ENCODE measurements at regions not wholly inside any gene's neighbourhood (a gene's known extent, or its start where the extent isn't known, plus 50 kb on each side); places are given as distances from the start of the nearest gene placed in this dataset.

DNA sequence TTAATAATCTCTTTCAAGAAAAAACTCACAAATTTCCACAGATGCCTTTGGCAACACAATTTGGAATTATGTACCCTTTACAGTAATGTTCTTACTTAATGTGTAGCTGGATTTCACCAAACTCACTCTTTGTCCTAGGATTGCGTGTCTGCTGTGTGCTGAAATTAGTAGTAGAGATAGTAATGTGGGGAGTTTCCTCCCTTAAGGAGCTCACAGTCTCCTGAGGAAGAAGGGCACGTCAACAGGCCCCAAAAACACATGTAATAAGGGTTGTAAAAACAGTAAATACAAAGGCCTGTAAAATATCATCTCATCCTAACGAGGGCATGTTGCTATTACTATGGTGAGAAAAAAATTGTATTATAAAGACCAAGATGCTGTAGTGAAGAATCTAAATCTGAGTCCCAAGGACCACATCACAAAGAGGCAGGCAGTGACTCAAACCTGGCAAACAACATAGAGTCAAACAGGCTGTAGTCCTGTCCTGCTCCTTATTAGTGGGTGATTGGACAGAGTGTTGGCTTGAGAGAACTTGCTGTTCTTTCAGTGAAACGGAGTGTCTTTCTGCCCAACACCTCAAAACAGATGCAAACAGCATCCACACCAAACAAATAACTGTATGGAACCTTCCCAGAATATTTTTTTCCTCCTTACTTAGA, 83.2 kb upstream of the PAPPA start:
- TF ChIP-seq POLR2AphosphoS5 (IDR thresholded peaks at IDR 0.05; ENCODE audit: low read depth, low read length), result no peak
- TF ChIP-seq, protein P1, sequence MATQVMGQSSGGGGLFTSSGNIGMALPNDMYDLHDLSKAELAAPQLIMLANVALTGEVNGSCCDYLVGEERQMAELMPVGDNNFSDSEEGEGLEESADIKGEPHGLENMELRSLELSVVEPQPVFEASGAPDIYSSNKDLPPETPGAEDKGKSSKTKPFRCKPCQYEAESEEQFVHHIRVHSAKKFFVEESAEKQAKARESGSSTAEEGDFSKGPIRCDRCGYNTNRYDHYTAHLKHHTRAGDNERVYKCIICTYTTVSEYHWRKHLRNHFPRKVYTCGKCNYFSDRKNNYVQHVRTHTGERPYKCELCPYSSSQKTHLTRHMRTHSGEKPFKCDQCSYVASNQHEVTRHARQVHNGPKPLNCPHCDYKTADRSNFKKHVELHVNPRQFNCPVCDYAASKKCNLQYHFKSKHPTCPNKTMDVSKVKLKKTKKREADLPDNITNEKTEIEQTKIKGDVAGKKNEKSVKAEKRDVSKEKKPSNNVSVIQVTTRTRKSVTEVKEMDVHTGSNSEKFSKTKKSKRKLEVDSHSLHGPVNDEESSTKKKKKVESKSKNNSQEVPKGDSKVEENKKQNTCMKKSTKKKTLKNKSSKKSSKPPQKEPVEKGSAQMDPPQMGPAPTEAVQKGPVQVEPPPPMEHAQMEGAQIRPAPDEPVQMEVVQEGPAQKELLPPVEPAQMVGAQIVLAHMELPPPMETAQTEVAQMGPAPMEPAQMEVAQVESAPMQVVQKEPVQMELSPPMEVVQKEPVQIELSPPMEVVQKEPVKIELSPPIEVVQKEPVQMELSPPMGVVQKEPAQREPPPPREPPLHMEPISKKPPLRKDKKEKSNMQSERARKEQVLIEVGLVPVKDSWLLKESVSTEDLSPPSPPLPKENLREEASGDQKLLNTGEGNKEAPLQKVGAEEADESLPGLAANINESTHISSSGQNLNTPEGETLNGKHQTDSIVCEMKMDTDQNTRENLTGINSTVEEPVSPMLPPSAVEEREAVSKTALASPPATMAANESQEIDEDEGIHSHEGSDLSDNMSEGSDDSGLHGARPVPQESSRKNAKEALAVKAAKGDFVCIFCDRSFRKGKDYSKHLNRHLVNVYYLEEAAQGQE (IDR thresholded peaks at IDR 0.05; ENCODE audit: insufficient read depth in 1 of 2, low read depth in 2 of 2, low read length in 1 of 2), result no peak
- TF ChIP-seq, protein P2, sequence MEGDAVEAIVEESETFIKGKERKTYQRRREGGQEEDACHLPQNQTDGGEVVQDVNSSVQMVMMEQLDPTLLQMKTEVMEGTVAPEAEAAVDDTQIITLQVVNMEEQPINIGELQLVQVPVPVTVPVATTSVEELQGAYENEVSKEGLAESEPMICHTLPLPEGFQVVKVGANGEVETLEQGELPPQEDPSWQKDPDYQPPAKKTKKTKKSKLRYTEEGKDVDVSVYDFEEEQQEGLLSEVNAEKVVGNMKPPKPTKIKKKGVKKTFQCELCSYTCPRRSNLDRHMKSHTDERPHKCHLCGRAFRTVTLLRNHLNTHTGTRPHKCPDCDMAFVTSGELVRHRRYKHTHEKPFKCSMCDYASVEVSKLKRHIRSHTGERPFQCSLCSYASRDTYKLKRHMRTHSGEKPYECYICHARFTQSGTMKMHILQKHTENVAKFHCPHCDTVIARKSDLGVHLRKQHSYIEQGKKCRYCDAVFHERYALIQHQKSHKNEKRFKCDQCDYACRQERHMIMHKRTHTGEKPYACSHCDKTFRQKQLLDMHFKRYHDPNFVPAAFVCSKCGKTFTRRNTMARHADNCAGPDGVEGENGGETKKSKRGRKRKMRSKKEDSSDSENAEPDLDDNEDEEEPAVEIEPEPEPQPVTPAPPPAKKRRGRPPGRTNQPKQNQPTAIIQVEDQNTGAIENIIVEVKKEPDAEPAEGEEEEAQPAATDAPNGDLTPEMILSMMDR (IDR thresholded peaks at IDR 0.05), result no peak
- TF ChIP-seq TCF7L2 (IDR thresholded peaks at IDR 0.05; ENCODE audit: low read depth, low read length), result no peak
- TF ChIP-seq SIN3A (IDR thresholded peaks at IDR 0.05; ENCODE audit: borderline replicate concordance, insufficient read depth, low read depth, low read length), result no peak
- POLR2A ChIA-PET, result no interaction called here
- no peak overlapping the region for H3K27ac ChIP-seq (ENCODE audit: low read length)
- intact Hi-C loops (cut with micrococcal nuclease; ENCODE audit: unreplicated experiment) (no loop called here), in situ Hi-C loops (cut with HindIII; ENCODE audit: low pct_unique_long_range_greater_than_20kb, low sequenced_read_pairs) (no loop called here)
- H3K9me3 ChIP-seq (ENCODE audit: control insufficient read depth, insufficient read depth, low read depth, low read length), result no peaks in the 10 kb centered on the region
- H3K4me1 ChIP-seq (ENCODE audit: control insufficient read depth, insufficient read depth, low read length), result no peaks in the 10 kb centered on the region
- DNase-seq (ENCODE audit: low read depth, low spot score) (no peak), ATAC-seq (no peak)
- CTCF ChIA-PET, result no interaction called here
- BruUV-seq (replicated peaks), result no TSS peak
- no peak overlapping the region for H3K4me3 ChIP-seq (ENCODE audit: low read depth in 2 of 2, low read length in 2 of 2)
- H3K36me3 ChIP-seq (ENCODE audit: control insufficient read depth, insufficient read depth, low read length), result no peaks in the 10 kb centered on the region
- H3K27me3 ChIP-seq (ENCODE audit: control insufficient read depth, insufficient read depth, low read length), result no peaks in the 10 kb centered on the region

DNA sequence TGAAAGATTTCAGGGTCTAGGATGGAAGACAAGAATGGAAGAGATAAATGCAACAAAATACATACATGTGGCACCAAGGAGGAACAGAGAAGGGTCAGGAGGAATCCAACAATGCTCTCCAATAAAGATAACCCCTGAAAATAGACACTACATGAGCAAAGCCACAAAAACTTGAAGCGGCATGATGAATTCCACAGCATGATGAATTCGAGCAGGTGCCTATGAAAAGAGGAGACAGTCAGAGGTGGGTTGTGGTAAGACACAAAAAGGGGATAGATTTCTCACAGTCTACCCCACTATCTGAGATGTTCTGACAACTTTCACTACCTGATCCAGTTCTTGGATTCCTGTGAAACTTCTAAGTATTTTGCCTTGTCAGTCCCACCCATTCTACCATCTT, 81.5 kb upstream of the PAPPA start:
- no peaks in the 10 kb centered on the region for H3K4me1 ChIP-seq (ENCODE audit: control insufficient read depth, insufficient read depth, low read length)
- H3K27me3 ChIP-seq (ENCODE audit: control insufficient read depth, insufficient read depth, low read length), result no peaks in the 10 kb centered on the region
- H3K27ac ChIP-seq (ENCODE audit: low read length), result no peak overlapping the region
- no TSS peak for BruUV-seq (replicated peaks)
- no peaks in the 10 kb centered on the region for H3K9me3 ChIP-seq (ENCODE audit: control insufficient read depth, insufficient read depth, low read depth, low read length)
- H3K36me3 ChIP-seq (ENCODE audit: control insufficient read depth, insufficient read depth, low read length), result no peaks in the 10 kb centered on the region
- ChIA-PET CTCF (no interaction called here), POLR2A (no interaction called here)
- DNase-seq (ENCODE audit: low read depth, low spot score) (no peak), ATAC-seq (no peak)
- in situ Hi-C loops (cut with HindIII; ENCODE audit: low pct_unique_long_range_greater_than_20kb, low sequenced_read_pairs), result no loop called here
- intact Hi-C loops (cut with micrococcal nuclease; ENCODE audit: unreplicated experiment), result no loop called here
- no peak overlapping the region for H3K4me3 ChIP-seq (ENCODE audit: low read depth in 2 of 2, low read length in 2 of 2)
- TF ChIP-seq TCF7L2 (IDR thresholded peaks at IDR 0.05; ENCODE audit: low read depth, low read length), result no peak
- TF ChIP-seq POLR2AphosphoS5 (IDR thresholded peaks at IDR 0.05; ENCODE audit: low read depth, low read length), result no peak
- no peak for TF ChIP-seq SIN3A (IDR thresholded peaks at IDR 0.05; ENCODE audit: borderline replicate concordance, insufficient read depth, low read depth, low read length)
- TF ChIP-seq, protein P2 (IDR thresholded peaks at IDR 0.05), result no peak
- TF ChIP-seq, protein P1 (IDR thresholded peaks at IDR 0.05; ENCODE audit: insufficient read depth in 1 of 2, low read depth in 2 of 2, low read length in 1 of 2), result no peak
